NCI-H774 (cell line): ENCODE measurements at regions not wholly inside any gene's neighbourhood (a gene's known extent, or its start where the extent isn't known, plus 50 kb on each side); places are given as distances from the start of the nearest gene placed in this dataset.

Source experiments
- DNase-seq: peaks from one replicate; lab custom pipeline; 2025; lab: John Stamatoyannopoulos, UW

GRCh38 chr1:25103164-25103795, 129.0 kb downstream of the SYF2 start:
- DNase-seq = no peak

- no peak for DNase-seq
These were observed 132.0 kb downstream of the SYF2 start for GRCh38 chr1:25100151-25100833.

GRCh38 chr1:25099343-25099951, 132.9 kb downstream of the SYF2 start:
- no peak for DNase-seq

- no peak for DNase-seq
These were observed 133.6 kb downstream of the SYF2 start for GRCh38 chr1:25098717-25099116.

- DNase-seq = no peak
These were observed 135.8 kb downstream of the SYF2 start for GRCh38 chr1:25096307-25097150.

- no peak for DNase-seq
These were observed 136.6 kb downstream of the SYF2 start for GRCh38 chr1:25095635-25096200.

- DNase-seq = no peak
These were observed 137.3 kb downstream of the SYF2 start for GRCh38 chr1:25094995-25095394.

GRCh38 chr1:25094229-25094628, 138.1 kb downstream of the SYF2 start:
- DNase-seq = no peak

GRCh38 chr1:25091658-25092057, 140.6 kb downstream of the SYF2 start:
- no peak for DNase-seq

GRCh38 chr1:25090707-25091422, 141.4 kb downstream of the SYF2 start:
- DNase-seq = no peak

- DNase-seq = no peak
These were observed 142.5 kb downstream of the SYF2 start for GRCh38 chr1:25089772-25090171.

GRCh38 chr1:25088946-25089345, 143.4 kb downstream of the SYF2 start:
- no peak for DNase-seq

GRCh38 chr1:25088180-25088701, 144.1 kb downstream of the SYF2 start:
- no peak for DNase-seq

- no peak for DNase-seq
These were observed 145.7 kb downstream of the SYF2 start for GRCh38 chr1:25086518-25087079.

- DNase-seq = no peak
These were observed 147.9 kb downstream of the SYF2 start for GRCh38 chr1:25084407-25084806.

GRCh38 chr1:25083481-25084345, 148.6 kb downstream of the SYF2 start:
- no peak for DNase-seq

GRCh38 chr1:25082995-25083394, 149.3 kb downstream of the SYF2 start:
- no peak for DNase-seq

GRCh38 chr1:25082216-25082899, 149.9 kb downstream of the SYF2 start:
- DNase-seq = no peak

GRCh38 chr1:25081496-25081895, 150.8 kb downstream of the SYF2 start:
- no peak for DNase-seq
